A549 (cell line): ENCODE measurements at regions not wholly inside any gene's neighbourhood (a gene's known extent, or its start where the extent isn't known, plus 50 kb on each side); places are given as distances from the start of the nearest gene placed in this dataset.

Experiments
- CHD2 ChIP-seq: fragments of 150-350 bp; IDR thresholded peaks from 2 replicates; pipeline ENCODE4 v1.6.1; 2014; ENCODE audit warnings: low read length; ENCODE audit not compliant: partially characterized antibody
- CHD4 ChIP-seq: fragments of 200-600 bp; sonication (generic); IDR thresholded peaks from 2 replicates; pipeline ENCODE4 v1.6.1; 2016; ENCODE audit warnings: antibody characterized with exemption, mild to moderate bottlenecking, borderline replicate concordance
- EP300 ChIP-seq, 2 experiments: fragments of >200 bp; sonication (Bioruptor Twin); formaldehyde crosslinking; IDR thresholded peaks; 2 replicates in 1 of 2; 3 replicates in 1 of 2; pipeline ENCODE4 v1.6.1; 2016 to 2017
- HDAC2 ChIP-seq: fragments of 200-600 bp; sonication (generic); IDR thresholded peaks from 2 replicates; pipeline ENCODE4 v1.6.1; 2016
- JUN ChIP-seq, 2 experiments: fragments of >200 bp; sonication (Bioruptor Twin); formaldehyde crosslinking; IDR thresholded peaks; 2 replicates in 1 of 2; 3 replicates in 1 of 2; pipeline ENCODE4 v1.6.1; 2016 to 2017
- JUNB ChIP-seq: fragments of >200 bp; sonication (Bioruptor Twin); formaldehyde crosslinking; IDR thresholded peaks from 2 replicates; pipeline ENCODE4 v1.6.1; 2016
- MAFK ChIP-seq: fragments of 450-650 bp; IDR thresholded peaks from 2 replicates; pipeline ENCODE4 v1.6.1; 2014; ENCODE audit not compliant: partially characterized antibody
- NR3C1 ChIP-seq: fragments of >200 bp; sonication (Bioruptor Twin); formaldehyde crosslinking; IDR thresholded peaks from 3 replicates; pipeline ENCODE4 v1.6.1; 2017
- POLR2A ChIP-seq: IDR thresholded peaks from 2 replicates; pipeline ENCODE4 v1.6.1; 2012; ENCODE audit warnings: mild to moderate bottlenecking, low read length
- SREBF2 ChIP-seq: fragments of 450-650 bp; IDR thresholded peaks from 2 replicates; pipeline ENCODE4 v1.6.1; 2014; ENCODE audit warnings: mild to moderate bottlenecking, moderate library complexity
- TF ChIP-seq, protein P1 (sequence below): fragments of 150-350 bp; IDR thresholded peaks from 2 replicates; pipeline ENCODE4 v1.6.1; 2014; ENCODE audit warnings: low read depth, mild to moderate bottlenecking, low read length
- TF ChIP-seq, protein P2 (sequence below): fragments of >200 bp; sonication (Bioruptor Twin); formaldehyde crosslinking; IDR thresholded peaks from 3 replicates; pipeline ENCODE4 v1.5.1; 2016
- TF ChIP-seq, protein P3 (sequence below): IDR thresholded peaks from 2 replicates; pipeline ENCODE4 v1.6.1; 2012; ENCODE audit warnings: low read depth, borderline replicate concordance

DNA sequence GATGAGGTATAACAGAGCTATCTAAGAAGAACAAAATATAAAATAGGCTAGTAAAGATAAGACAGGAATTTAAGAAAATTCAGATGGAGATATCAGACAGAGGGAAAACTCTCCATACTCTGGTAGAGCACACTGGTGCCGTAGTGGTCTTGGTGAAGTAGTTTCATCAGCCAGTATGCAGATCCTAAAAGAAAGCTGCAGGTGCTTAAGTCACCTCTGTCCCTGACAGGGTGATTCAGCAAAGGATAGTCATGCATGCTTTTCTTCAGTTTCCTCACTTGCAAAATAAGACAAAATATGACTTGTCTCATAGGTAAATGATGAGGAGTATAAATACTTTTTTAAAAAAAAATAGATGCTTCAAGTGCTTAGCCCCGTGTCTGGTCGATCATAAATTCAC lies 794.9 kb downstream of the TNS3 start:
- TF ChIP-seq EP300 (IDR thresholded peaks at IDR 0.05), result no peak
- no peak for TF ChIP-seq CHD2
- TF ChIP-seq SREBF2, result no peak
- TF ChIP-seq POLR2A, result no peak
- TF ChIP-seq, protein P1, sequence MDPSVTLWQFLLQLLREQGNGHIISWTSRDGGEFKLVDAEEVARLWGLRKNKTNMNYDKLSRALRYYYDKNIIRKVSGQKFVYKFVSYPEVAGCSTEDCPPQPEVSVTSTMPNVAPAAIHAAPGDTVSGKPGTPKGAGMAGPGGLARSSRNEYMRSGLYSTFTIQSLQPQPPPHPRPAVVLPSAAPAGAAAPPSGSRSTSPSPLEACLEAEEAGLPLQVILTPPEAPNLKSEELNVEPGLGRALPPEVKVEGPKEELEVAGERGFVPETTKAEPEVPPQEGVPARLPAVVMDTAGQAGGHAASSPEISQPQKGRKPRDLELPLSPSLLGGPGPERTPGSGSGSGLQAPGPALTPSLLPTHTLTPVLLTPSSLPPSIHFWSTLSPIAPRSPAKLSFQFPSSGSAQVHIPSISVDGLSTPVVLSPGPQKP, result no peak
- TF ChIP-seq, protein P2, sequence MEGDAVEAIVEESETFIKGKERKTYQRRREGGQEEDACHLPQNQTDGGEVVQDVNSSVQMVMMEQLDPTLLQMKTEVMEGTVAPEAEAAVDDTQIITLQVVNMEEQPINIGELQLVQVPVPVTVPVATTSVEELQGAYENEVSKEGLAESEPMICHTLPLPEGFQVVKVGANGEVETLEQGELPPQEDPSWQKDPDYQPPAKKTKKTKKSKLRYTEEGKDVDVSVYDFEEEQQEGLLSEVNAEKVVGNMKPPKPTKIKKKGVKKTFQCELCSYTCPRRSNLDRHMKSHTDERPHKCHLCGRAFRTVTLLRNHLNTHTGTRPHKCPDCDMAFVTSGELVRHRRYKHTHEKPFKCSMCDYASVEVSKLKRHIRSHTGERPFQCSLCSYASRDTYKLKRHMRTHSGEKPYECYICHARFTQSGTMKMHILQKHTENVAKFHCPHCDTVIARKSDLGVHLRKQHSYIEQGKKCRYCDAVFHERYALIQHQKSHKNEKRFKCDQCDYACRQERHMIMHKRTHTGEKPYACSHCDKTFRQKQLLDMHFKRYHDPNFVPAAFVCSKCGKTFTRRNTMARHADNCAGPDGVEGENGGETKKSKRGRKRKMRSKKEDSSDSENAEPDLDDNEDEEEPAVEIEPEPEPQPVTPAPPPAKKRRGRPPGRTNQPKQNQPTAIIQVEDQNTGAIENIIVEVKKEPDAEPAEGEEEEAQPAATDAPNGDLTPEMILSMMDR, result no peak
- TF ChIP-seq MAFK, result no peak
- TF ChIP-seq NR3C1, result no peak
- TF ChIP-seq CHD4, result no peak
- no peak for TF ChIP-seq HDAC2
- TF ChIP-seq, protein P3, sequence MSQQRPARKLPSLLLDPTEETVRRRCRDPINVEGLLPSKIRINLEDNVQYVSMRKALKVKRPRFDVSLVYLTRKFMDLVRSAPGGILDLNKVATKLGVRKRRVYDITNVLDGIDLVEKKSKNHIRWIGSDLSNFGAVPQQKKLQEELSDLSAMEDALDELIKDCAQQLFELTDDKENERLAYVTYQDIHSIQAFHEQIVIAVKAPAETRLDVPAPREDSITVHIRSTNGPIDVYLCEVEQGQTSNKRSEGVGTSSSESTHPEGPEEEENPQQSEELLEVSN, result no peak
- no peak for TF ChIP-seq JUNB
- no peak for TF ChIP-seq JUN (IDR thresholded peaks at IDR 0.05)
